Anterior cingulate cortex (tissue), 58 donors: ENCODE measurements at regions not wholly inside any gene's neighbourhood (a gene's known extent, or its start where the extent isn't known, plus 50 kb on each side); places are given as distances from the start of the nearest gene placed in this dataset.

Source experiments
- DNase-seq, 58 donors: peaks; one replicate each; lab custom pipeline; 2025; lab: John Stamatoyannopoulos, UW

DNA sequence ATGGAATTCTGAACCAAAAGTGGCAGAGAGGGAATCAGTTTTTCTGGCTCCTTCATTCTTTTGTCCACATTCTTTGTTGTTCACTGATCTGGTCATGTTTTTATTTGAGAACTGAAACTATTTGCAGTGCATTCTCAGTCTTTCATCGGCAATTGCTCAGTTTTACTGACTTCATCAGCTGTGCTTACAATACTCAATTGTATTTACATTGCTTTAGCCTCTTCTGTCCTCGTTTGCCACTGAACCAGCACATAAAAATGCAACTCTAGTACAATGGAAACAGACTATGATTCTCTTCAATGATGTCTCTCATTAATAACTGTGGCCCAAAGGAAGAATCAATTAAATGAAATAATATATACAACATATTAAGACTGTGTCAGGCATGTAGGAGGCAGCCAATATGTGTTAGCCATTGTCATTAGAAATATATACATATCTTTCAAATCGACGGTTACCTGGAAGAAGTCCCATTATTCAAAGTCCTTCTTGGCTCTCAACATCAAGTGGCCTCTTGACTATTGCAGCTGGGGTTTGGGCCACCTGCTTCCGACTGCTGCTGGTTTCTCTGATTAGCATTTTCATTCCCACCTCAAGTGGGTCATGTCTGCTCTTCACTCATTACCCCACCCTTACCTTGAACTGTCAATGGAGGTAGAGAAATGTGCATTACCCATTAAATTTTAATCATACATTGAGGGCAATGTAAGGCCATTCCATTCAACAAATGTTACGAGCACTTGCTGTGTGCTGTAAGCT is 600.1 kb downstream of the INSC start:
- no peak for DNase-seq

GRCh38 chr11:15716550-15716949 is 601.8 kb downstream of the INSC start:
- DNase-seq = no peak

- no peak for DNase-seq
Measured at GRCh38 chr11:15720460-15720859, 605.7 kb downstream of the INSC start.

DNA sequence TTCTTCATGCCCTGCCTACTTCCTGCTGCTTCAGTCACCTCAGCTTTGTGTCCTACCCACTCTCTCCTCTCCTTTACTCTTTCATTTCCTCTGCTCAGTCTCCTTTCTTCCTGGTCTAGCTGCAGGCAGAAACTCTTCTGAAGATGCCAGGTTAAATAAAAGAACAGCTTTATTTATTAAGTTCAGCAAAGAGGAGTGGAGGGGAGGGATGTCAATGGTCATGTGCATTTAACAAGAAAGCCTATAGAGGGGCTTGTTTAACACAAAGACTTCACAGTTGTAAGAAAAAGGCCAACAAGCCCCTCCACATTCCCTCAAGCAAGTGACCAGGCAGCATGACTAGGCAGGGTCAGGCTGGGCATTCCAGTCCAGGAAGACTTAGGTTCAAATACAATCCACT is 609.2 kb downstream of the INSC start:
- no peak for DNase-seq

GRCh38 chr11:15724601-15725000 is 609.9 kb downstream of the INSC start:
- DNase-seq = no peak

DNA sequence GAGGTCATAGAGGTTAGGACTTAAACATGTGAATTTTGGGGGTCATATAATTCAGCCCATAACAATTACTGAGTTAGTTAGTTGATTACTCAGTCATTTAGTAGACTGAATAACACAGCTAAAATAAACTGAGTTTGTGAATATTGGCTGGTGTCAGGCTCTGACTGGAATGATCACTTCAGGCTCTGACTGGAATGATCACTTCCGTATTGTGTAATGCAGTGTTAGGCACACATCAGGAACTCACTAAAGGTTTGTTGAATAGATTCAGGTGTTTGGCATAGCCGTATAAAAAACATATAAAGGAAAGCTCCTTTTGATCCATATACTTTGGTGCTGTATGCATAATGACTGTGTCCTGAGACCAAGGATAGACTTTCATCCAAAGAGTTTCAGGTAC is 610.5 kb downstream of the INSC start:
- DNase-seq = no peak

DNA sequence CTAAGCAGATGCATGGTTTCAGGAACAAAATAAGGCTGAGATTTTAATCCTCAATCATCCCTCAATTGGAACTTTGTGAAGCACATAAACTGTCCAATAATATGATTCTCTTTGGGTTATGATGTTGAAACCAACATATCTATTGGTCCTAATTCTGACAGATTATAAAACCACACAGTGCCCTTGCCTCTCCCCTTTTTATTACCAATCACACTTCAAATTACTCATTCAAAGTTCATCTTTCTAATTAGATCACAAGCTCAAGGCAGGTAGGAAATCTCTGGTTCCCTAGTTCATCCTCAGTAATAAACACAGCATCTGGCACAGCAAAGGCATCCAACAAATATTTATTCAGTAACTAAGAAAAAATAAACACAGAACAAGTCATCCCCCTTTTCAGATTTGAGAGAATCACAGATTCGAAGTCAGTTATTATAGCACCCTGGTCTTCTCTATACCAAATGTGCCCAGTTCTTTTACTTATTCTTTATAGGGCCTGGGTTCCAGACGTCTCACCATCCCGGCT is 611.6 kb downstream of the INSC start:
- DNase-seq = no peak

- no peak for DNase-seq
Measured at GRCh38 chr11:15726893-15727519, 612.3 kb downstream of the INSC start.

- no peak for DNase-seq
Measured at GRCh38 chr11:15727520-15727914, 612.8 kb downstream of the INSC start.

GRCh38 chr11:15728207-15728606 is 613.5 kb downstream of the INSC start:
- no peak for DNase-seq

DNA sequence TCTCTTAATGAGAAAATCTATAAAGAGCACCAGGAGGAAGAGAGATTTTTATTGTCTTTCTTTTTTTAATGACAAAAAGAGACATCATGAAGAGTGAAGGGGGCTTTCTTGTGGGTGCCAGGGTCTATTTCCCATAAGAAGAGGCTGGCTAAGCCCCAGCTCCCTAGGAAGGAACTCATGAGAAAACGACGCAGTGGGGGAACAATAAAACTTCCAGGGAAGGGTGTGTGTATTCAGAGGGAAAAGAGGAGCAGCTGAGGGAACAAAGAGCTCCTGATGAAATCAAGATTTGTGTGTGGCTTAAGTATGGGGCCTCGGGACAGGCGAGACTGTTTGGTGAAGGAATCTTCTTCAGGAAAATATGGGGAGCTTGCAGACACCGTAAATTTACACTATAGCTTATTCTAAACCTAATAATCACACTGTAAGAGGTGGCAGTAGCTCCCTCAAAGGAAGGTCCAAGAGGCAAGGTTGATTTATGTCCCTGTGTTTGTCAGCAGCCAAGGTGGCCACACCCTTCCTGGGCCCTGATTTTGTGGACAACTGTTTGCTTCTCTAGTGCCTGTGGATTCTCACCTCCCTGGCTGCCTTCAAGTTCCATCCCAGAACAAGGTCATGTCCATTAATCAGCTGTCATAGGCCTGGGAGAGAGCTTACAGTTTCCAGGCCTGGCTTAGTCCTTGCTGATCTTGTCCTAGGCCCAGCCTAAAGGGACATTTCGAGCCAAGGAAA is 615.7 kb downstream of the INSC start:
- DNase-seq = no peak

DNA sequence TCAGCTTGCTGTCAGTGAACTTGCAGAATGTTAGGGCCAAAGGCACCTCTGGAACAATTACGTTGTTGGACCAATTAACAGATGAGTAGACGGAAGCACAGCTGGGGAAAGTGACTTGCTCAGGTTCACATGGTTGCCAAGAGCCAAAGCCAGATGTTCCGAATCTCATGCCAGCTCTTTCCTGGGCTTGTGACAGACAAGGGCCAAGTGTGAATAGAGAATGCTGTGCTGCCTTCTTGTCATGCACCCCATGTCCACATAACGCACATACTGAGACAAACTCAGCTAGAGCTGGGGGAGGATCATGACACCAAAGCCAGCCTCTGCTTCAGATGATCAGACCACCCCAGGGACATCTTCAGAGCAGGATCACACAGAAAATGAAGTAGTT is 616.3 kb downstream of the INSC start:
- no peak for DNase-seq

GRCh38 chr11:15735706-15736105 is 620.6 kb downstream of the SOX6 start:
- DNase-seq = no peak

- DNase-seq = no peak
Measured at GRCh38 chr11:15737320-15737719, 619.0 kb downstream of the SOX6 start.

DNA sequence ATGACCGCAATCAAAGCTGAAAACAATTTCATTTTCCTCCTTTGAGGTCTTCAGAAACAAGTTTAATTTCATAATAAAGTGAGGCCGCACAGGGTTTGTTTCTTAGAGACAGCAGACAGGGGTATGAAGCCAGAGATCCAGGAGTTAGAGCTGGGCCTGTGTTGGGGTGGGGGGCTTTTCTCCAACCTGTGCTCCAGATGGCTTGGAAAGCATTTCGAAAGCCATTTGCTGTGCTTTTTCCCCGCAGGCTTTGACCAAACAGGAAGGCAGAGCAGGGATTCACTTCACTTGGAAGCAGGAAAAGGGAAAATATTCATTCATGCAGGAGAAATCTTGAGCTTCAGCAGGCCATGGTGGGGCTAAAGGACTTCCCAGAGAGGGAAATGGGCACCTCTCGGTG is 617.4 kb downstream of the SOX6 start:
- no peak for DNase-seq

- no peak for DNase-seq
Measured at GRCh38 chr11:15742626-15743519, 613.5 kb downstream of the SOX6 start.

GRCh38 chr11:15744693-15745092 is 611.7 kb downstream of the SOX6 start:
- DNase-seq = no peak

- no peak for DNase-seq
Measured at GRCh38 chr11:15745266-15745665, 611.1 kb downstream of the SOX6 start.

DNA sequence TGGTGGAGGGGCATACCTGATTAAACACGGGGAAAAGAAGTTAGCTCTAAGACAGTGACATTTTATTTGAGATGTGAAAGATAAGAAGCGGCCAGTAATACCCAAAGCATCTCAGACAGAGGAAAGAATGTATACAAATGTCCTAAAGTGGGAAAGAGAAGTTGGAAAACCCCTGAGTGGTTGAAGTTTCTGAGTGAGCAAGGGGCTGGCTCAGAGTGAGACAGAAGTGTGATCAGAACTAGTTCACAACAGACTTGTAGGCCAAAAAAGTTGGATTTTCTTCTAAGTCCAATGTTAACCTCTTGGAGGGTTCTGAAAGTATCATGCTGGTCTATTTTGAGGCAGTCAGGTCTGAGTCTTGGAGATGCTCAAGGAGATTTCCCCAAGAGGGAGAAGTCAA is 608.7 kb downstream of the SOX6 start:
- no peak for DNase-seq

GRCh38 chr11:15748132-15748531 is 608.2 kb downstream of the SOX6 start:
- DNase-seq = no peak
